Skin of body (tissue), 1 donor: ENCODE measurements at regions not wholly inside any gene's neighbourhood (a gene's known extent, or its start where the extent isn't known, plus 50 kb on each side); places are given as distances from the start of the nearest gene placed in this dataset.
"Not testable (repeated sequence)": the region's sequence is repeated elsewhere in the genome, so short reads cannot be mapped to it uniquely, and the experiment has no call there.

ENCODE experiments used
- DNase-seq: peaks from one replicate; lab custom pipeline; 2025; lab: John Stamatoyannopoulos, UW

DNA sequence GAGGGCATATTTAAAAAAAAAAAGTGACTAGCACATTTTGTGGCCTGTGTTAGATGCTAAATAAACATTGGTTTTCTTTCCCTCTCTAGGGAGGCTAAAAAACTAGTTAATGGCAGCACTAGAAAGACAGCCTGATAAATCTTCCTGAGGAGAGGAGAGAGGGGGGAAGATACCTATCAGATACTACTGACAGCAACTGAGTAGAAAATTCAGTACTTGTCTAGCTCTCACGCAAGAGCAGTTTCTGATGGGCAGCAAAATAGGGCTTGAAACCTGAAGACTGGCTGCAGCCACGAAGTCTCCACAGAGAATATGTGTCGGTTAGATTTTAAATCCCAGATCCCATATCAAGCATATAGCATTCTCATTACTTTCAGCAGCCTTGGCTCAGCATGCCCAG is 388.2 kb downstream of the KCNA4 start:
- no peak for DNase-seq

DNA sequence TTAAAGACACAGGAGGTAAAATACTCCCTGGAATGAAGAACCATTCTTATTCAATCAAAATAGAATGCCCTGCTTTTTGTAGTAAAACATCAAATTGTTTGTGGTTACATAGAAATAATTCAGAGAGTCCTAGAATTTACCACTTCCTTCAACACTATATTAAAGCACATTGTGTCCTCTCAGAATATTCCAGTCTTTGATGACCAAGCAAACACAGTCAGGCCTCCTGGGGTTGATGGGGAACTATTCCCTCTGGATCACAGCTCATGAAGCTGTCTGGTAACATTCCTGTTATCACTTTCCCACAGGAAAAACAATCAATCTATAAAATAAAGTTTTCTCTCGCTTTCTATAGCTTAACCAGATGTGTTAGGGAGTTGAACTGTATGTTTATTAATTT is 389.3 kb downstream of the KCNA4 start:
- DNase-seq, result no peak

DNA sequence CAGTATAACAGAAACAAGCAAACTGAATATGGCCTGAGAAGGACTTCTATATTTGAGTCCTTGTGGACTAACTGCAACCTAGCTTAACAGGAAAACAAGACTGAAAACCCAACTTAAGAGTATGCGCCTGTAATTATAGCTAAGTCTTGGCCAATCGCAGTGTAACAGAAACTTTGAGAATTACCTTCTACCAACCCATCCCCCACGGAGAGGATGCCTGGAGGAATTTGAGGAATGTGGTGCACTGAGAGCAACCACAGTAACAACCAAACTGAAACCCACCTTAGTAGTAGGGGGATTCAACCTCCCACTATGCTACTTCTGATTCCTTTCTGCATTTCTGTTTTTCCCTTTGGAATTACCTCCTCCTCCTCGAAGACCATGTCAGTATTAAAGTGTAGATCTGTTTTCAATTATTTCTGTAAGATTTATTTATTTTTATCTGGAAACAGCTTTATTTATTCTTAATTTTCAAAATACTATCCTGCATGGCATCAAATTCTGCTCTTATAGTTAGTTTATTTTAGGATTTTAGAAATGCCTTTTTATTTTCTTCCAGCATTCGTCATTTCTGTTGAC is 393.6 kb downstream of the KCNA4 start:
- no peak for DNase-seq

DNA sequence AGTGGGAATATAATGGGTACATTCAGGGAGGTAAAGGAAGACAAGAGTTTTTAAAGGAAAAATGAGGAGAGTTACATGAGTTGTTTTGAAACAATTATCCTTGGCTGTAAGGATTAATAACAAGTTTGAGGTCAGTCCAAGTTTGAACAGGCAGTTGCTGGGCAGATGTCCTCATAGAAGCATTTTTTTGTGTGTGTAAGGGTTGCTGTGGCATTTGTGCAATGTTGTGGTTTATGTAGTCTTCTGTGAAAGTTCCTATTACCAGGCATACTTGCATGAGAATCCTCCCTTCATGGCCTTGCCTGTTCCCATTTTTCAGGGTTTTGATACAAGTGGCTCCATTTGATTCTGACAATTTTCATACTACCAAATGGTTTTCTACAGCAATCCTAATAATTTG is 400.2 kb downstream of the KCNA4 start:
- no peak for DNase-seq

DNA sequence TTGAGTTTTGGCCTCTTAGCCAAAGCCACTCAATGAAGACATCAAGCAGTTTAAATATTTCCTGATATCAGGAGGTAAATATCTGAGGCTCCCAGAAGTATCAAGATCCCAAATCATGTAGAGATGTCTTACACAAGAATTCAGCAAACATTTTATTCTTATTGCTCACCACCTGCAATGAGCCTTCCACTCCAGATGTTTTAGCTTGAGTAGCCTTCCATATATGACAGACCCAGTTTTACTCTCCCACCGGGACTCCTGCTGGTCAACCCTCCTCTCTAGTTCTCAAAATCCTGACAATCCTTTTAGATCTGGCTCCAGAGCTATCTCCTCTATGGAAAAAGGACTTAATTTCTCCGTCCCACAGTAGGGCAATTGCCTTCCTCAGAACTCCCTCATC is 404.4 kb downstream of the KCNA4 start:
- DNase-seq, result no peak

DNA sequence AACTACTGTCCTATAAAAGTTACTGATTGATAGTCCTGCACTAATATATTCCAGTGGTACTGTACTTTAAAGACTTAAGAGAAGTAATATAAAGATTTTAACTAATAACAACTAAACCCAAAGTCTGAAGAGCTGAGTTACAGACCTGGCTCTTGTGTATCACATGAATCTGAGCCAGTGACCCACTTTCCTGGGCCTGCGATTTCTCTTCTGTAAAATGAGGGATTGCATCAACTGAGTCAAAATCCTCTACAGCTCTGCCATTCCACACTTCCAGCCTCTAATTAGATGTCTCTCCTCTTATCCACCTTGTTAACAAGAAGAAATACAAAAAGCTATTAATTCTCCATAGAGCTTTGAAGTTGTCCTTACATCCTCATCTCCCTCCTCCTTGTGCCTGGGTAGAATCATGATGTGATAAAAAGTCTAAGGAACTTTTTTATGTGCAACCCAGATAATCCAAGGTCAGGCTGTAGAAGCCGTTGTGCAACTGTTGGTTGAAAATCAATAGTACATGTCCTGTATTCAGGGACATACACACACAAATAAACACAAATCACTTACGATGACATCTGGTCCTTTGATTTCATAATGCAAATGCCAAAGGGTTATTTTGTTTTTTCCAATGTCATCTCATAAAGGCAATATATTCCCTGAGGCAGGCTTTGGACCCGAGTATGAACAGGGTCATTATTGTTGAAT is 410.3 kb downstream of the KCNA4 start:
- DNase-seq, result no peak

DNA sequence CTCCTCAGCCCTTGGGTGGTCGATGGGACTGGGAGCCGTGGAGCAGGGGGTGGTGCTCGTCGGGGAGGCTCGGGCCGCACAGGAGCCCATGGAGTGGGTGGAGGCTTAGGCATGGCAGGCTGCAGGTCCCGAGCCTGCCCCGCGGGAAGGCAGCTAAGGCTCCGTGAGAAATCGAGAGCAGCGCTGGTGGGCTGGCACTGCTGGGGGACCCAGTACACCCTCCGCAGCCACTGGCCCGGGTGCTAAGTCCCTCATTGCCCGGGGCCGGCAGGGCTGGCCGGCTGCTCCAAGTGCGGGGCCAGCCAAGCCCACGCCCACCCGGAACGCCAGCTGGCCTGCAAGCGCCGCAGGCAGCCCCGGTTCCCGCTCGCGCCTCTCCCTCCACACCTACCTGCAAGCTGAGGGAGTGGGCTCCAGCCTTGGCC is 416.7 kb downstream of the KCNA4 start:
- DNase-seq, result not testable (repeated sequence)

DNA sequence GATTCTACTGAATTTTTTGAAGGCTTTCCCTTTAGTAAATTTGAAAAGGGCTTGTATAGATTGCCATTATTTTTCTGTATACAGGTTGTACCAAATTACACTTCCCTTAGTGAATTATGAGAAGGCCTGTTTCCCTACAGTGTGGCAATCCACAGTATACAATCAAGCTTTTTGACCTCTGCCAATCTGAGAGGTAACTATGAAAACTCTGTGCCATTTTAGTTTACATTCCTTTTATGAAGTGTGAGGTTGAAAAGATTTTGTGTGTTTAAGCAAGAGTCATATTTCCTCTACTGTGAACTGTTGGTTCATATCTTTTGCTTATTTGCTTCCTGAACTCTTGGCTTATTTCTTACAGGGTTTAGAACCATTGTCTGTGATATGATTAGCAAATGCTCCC is 432.5 kb downstream of the KCNA4 start:
- no peak for DNase-seq

DNA sequence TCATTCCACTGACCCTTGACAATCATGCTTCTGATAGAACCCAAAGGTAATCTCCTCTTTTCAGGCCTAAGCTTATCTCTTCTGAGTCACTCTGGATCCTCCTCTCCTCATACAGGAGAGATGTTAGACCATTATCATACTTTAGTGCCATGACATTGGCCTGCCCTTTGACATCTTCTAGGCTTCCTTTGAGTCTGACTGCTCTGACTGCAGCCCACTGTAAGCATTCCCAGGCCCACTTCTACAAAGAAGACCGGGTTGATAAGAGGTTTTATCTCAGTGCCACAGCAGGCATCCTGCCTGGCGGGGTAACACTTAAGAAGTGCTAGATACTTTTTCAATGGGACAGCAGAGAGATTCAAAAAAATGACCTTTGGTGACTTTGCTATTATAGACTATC is 438.0 kb downstream of the KCNA4 start:
- no peak for DNase-seq

DNA sequence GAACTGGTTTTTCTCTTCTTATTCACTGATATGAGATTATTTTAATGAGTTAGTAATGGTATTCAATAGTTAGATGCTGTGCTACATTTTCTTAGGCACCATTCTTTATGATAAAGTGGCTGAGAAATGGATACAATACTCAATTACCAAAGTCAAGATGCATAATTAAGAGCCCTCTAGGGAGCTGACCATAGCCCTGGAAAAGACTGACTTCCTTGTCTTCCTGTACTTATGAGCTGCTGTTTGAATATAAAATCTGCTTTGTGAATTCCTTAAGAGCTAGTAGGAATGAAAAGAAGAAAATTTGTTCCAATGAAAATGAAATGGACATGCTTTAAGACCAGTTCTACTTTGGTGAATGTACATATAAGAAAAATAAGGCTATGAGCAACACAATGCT is 452.3 kb downstream of the KCNA4 start:
- DNase-seq, result no peak

DNA sequence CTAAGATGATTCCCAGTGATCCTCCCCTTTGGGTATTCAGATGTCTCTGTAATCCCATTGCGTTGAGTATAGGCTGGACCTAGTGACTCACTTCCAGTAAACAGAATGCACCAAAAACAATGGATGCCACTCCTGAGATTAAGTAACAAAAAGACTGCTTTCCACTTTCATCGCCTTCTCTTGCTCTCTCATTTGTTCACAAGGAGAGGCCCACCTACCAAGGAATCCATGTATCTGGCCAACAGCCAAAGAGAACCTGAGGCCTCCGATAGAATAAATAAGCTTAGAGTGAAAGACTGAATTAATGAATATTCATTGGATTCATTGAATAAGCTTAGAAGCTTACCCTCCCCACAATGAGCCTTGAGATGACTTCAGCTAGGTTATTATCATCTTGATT is 454.6 kb downstream of the KCNA4 start:
- DNase-seq, result no peak

DNA sequence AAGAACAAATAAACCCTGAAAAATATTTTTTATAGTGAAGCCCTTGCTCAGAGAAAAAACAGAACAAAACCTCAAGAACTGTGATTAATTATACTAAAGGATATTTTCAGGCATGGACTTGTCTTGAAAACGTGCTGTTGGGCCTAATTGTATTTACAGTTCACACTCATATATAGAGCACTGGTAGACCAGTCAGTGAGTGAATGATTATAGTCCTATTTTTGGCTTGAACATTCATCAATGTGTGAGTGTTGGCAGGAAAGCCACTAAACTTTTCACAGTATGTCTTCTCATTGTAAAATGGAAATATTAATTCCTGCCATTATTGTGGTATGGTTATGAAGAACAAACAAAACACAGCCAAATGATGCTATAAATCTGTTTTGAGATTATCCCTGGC is 462.8 kb downstream of the KCNA4 start:
- no peak for DNase-seq

DNA sequence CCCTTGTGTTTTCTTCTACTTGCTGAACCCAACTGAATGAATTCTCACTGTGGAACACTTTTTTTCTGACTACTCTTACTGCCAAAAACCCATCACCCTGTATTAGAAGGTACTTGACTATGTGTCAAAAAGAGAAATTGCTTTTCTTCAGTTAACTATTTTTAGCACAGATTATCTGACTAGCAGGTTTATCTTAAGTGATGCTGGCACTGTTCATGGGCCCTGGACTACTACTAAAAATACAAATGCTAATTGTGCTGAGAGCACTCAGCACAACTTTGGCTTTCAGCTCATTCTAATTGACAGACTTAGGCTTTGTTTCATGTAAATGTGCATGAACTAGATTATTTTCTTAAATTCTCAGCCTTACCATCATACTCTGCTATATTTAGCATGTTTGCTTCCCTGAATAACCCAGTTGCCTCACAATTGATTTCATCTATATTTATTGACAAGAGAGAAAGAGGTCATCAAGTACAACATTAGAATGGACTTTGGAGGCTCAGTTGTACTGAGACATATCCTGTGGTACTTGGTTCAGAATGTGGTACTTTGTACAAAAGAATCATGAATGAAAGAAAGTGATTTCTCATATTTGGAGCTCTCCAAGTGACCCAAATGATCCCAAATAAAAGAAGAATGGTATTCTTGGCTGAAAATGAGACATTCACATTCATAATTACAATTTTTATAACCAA is 478.3 kb downstream of the KCNA4 start:
- DNase-seq, result no peak

DNA sequence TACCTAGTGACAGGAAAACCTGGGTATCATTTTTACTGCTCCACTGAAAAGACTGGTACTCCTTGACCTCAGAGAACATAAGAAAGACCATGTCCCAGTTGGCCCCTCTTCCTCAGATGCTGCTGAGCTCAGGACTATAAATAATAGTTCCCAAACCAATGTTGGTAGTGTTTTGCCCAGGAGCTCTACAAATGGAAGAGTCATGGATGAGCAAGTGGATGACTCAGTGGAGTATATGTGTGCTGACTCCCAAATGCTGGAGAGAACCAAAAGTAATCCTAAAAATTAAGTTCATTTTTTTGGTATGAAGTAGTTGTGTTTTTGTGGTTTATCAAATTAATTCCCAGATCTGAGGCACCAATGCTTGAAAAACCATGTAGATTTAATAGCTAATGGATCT is 482.0 kb downstream of the KCNA4 start:
- no peak for DNase-seq

DNA sequence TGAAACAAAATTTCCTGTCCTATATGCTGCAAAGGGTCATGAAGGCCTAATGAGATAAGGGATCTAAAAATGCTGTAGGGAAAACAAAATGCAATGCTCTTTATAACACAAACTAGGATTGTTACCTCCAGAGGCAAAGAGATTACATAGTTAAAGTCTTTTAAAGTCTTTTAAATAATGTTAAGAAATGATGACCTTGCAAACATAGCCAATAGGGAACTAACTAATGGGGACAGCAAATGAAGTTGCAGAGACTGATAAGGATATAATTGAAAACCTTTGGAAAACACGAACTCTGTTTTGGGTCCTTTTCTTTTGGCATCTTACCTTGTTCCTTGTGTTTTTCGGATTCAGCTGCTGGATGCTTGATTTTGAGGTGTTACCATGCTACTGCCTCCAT is 485.9 kb downstream of the KCNA4 start:
- no peak for DNase-seq

DNA sequence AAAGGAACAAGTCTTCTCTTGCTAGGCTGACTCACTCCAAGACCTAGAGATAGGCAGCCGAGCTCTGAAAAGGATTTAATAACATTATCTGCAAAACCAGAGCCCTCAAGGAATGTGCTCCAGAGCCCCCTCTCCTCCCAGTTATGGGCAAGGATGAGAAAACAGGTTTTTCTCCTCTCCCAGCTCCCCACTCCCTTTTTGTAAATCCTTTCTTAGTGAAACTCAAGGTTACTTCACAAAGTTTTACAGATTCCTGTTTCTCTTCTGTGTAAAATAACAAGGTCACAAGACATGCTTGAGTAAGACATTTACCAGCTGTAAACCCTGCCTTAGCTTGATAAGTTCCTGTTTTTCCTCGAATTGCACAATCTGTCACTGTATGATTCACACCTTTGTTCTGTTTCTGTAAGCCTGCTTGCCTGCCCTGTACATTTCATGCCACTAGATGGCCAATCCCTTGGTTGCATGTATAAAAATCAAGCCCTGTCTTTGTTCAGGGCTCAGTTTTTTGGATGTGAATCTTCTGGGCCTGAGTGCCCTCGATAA is 489.4 kb downstream of the KCNA4 start:
- DNase-seq, result no peak

DNA sequence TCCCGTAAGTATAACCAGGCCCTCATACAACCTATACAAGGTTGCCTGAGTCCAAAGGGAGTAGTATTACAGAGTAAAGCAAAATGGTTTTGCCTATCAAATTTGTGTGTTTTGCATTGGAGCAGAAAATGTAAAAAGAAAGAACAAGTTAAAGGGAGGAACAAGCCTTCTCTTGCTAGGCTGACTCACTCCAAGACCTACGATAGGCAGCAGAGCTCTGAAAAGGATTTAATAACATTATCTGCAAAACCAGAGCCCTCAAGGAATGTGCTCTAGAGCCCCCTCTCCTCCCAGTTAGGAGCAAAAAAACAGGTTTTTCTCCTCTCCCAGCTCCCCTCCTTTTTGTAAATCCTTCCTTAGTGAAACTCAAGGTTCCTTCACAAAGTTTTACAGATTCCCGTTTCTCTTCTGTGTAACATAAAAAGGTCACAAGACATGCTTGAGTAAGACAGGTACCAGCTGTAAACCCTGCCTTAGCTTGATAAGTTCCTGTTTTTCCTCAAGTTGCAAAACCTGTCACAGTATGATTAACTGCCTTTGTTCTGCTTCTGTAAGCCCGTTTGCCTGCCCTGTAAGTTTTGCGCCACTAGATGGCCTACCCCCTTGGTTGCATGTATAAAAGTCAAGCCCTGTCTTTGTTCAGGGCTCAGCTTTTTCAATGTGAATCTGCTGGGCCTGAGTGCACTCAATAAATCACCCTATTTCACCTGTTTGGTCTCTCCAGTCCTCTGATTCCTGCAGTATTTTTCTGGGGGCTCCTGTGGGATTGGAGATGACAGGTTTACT is 498.2 kb downstream of the KCNA4 start:
- no peak for DNase-seq

DNA sequence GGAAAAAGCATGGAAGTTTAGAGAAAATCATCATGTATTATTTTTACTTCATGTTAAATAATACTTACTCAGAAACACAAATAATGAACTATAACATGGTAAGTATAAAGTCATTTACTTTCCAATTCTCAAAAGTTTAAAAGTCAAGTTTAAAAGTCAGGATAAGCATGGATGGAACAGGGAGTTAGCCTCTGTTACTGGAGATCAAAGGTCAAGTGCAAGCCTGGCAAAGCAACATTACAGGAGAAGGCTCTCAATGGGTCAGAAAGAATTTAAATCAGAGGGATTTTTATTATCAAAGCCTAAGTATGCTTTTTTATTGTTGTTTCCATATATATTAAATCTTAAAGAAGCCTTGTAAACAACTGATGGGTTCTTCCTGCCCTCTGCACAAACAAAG is 505.4 kb downstream of the KCNA4 start:
- no peak for DNase-seq

DNA sequence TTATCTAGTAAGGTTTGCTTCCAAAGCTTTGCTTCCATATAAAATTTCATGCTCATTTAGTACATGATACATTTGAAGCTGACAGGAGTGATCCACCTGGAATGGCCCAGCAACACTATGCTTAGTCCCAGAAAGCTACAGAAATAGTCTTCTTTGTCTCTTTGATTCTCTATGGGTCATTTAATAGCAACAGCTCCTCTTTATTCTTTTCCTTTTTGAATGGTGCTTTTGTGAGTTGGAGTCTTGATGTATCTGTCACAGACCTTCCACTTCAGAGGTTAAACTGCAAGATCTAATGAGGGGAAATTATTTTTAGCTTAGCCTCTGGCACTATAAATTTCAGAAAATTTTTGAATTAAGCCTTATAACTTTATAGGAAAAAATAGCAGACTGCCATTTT is 509.5 kb downstream of the KCNA4 start:
- DNase-seq, result no peak

DNA sequence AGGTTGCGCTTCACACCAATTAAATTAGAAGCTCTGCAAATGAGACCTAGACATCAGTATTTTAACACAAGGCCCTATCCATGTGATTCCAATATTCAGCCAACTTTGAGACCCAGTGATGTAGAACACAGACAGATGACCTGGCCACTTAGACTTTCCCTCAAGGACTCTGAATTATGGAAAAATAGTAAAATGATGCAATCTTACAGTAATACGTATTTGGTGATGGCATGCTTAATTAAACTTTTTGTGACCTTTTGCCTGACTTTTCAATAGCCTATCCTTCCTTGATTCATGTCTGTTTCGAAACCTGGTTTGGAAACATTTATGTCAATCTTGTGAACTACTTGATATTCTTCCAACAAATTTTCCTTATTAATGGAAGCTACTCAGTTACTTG is 521.2 kb downstream of the KCNA4 start:
- DNase-seq, result no peak

DNA sequence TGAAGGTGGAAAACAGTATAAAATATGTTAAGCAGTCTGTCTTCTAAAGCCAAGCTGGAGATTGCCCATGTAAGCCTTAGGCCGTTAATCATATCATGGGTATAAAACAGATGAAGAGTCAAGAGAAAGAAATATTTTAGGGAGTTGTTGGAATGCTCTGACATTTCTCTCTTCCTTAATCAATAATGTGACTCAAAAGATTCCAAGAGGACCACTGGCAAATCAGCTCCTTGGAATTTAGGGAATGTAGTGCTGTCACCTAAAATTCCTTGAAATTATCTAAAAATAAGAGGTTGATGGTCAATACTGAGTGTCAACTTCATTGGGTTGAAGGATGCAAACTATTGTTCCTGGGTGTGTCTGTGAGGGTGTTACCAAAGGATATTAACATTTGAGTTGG is 525.9 kb downstream of the KCNA4 start:
- DNase-seq, result no peak

DNA sequence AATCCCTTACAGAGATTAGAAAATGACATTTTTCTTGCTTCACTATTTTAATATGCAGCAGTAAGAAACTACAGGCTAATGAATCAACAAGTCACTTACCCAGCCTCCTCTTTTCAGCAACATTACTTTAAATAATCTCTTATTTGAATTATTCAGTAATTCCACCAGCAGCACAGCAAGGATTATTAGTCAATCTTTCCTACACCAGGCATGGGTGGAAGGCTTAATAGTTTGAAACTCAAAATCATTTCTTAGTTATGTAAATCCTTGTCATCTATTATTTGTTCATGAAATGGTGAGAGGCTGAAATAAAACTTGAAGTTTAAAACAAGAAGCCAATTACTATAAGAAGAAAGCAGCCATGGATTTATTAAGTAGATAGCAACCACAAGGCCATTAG is 530.5 kb downstream of the KCNA4 start:
- no peak for DNase-seq
